HepG2 (cell line): ENCODE measurements at regions not wholly inside any gene's neighbourhood (a gene's known extent, or its start where the extent isn't known, plus 50 kb on each side); places are given as distances from the start of the nearest gene placed in this dataset.

ENCODE experiments used
- ATAC-seq: fragments of 200-7000 bp; cut with Tn5 transposase; 3 replicates; pipeline ENCODE4 v1.9.1; 2020; ENCODE audit warnings: mild to moderate bottlenecking, moderate library complexity
- BruUV-seq: library from RNA; stranded (reverse); fragments of 400-500 nt; replicated peaks from 2 replicates; lab custom pipeline; 2021; lab: Mats Ljungman, UMichigan
- CTCF ChIA-PET: fragments of 300-600 bp; formaldehyde crosslinking; extraction: SDS; loops from one replicate; lab custom pipeline; 2021; ENCODE audit warnings: low total read pairs, inconsistent platforms, low intra/inter-chr PET ratio; lab: Yijun Ruan, JAX
- POLR2A ChIA-PET: fragments of 350-600 bp; sonication (Branson Sonifier 250); formaldehyde crosslinking; loops from one replicate; lab custom pipeline; 2020; ENCODE audit warnings: antibody characterized with exemption, inconsistent platforms; lab: Yijun Ruan, JAX
- DNase-seq: peaks from one replicate; pipeline ENCODE4 v3.0.0-alpha.2; 2015; ENCODE audit warnings: low spot score
- FAIRE-seq: peaks from 3 replicates; lab custom pipeline; 2011; peaks lifted over from hg19 to GRCh38; lab: Jason Lieb, UNC
- H2AFZ ChIP-seq: one replicate; pipeline ENCODE4 v1.6.1; 2011; ENCODE audit warnings: low read length, inconsistent platforms
- H3K27ac ChIP-seq: fragments of 300-600 bp; 3 replicates; pipeline ENCODE4 v1.8.0; 2011; ENCODE audit warnings: mixed run types, mild to moderate bottlenecking, mixed read lengths, low read length, inconsistent platforms; ENCODE audit not compliant: insufficient read depth; ENCODE audit errors: extremely low read length
- H3K27me3 ChIP-seq, 2 experiments: fragments of 200-600 bp in 1 of 2; 2 replicates in 1 of 2; 3 replicates in 1 of 2; pipeline versions ENCODE4 v1.6.0 to v1.8.0; 2011; ENCODE audit warnings: low read length in 2 of 2, mild to moderate bottlenecking in 2 of 2, moderate library complexity in 2 of 2, inconsistent platforms in 1 of 2; ENCODE audit not compliant: insufficient read depth in 2 of 2, control insufficient read depth in 1 of 2
- H3K36me3 ChIP-seq, 2 experiments: fragments of 200-600 bp in 1 of 2; replicated peaks in 1 of 2; 2 replicates in 1 of 2; 3 replicates in 1 of 2; pipeline versions ENCODE4 v1.5.1 to v1.8.0; 2011; ENCODE audit warnings: low read length in 2 of 2, inconsistent platforms in 1 of 2; ENCODE audit not compliant: insufficient read depth in 2 of 2, control insufficient read depth in 1 of 2
- H3K4me1 ChIP-seq: 2 replicates; pipeline ENCODE4 v1.5.1; 2012; ENCODE audit warnings: low read length, inconsistent platforms; ENCODE audit not compliant: insufficient read depth
- H3K4me2 ChIP-seq: 2 replicates; pipeline ENCODE4 v1.6.0; 2011; ENCODE audit warnings: low read depth, low read length, inconsistent platforms
- H3K4me3 ChIP-seq, 3 experiments: fragments of 200-600 bp in 1 of 3; sonication (generic), shearing (Covaris generic) in 1 of 3; replicated peaks in 1 of 3; 2 replicates each; pipeline ENCODE4 v1.5.1; 2011 to 2016; ENCODE audit warnings: low read length in 3 of 3, inconsistent platforms in 2 of 3, low read depth in 2 of 3, mild to moderate bottlenecking in 2 of 3, control low read depth in 1 of 3, mixed read lengths in 1 of 3; ENCODE audit not compliant: insufficient read depth in 1 of 3
- H3K79me2 ChIP-seq: one replicate; pipeline ENCODE4 v1.6.1; 2011; ENCODE audit warnings: low read length, inconsistent platforms; ENCODE audit not compliant: insufficient read depth
- H3K9ac ChIP-seq: 2 replicates; pipeline ENCODE4 v1.6.0; 2011; ENCODE audit warnings: mild to moderate bottlenecking, low read depth, low read length, inconsistent platforms; ENCODE audit not compliant: insufficient read depth
- H3K9me3 ChIP-seq: 2 replicates; pipeline ENCODE4 v1.5.1; 2012; ENCODE audit warnings: mild to moderate bottlenecking, low read length
- H4K20me1 ChIP-seq: 2 replicates; pipeline ENCODE4 v1.6.0; 2011; ENCODE audit warnings: inconsistent platforms, mild to moderate bottlenecking, low read length, moderate library complexity; ENCODE audit not compliant: insufficient read depth
- E2F1 ChIP-seq: sonication (generic); formaldehyde crosslinking; IDR thresholded peaks from 2 replicates; pipeline ENCODE4 v1.5.0; 2020; ENCODE audit warnings: missing genetic modification reagents
- EEA1 ChIP-seq: sonication (generic); formaldehyde crosslinking; IDR thresholded peaks from 2 replicates; pipeline ENCODE4 v1.5.1; 2020; ENCODE audit warnings: mild to moderate bottlenecking, missing genetic modification reagents, borderline replicate concordance
- ISX ChIP-seq: sonication (generic); formaldehyde crosslinking; conservative IDR thresholded peaks from 2 replicates; pipeline ENCODE4 v1.5.0; 2020; ENCODE audit warnings: missing genetic modification reagents
- MXD1 ChIP-seq: sonication (generic); formaldehyde crosslinking; IDR thresholded peaks from 2 replicates; pipeline ENCODE4 v1.4.0; 2020; ENCODE audit warnings: mild to moderate bottlenecking, missing genetic modification reagents
- RELA ChIP-seq: sonication (generic); formaldehyde crosslinking; IDR thresholded peaks from 2 replicates; pipeline ENCODE4 v1.4.0; 2020; ENCODE audit warnings: missing genetic modification reagents
- TFAP4 ChIP-seq: sonication (generic); IDR thresholded peaks from 2 replicates; pipeline ENCODE4 v1.6.1; 2016; ENCODE audit warnings: low read depth, borderline replicate concordance
- ZNF224 ChIP-seq: sonication (generic); formaldehyde crosslinking; IDR thresholded peaks from 2 replicates; pipeline ENCODE4 v1.5.0; 2020; ENCODE audit warnings: mild to moderate bottlenecking, missing genetic modification reagents
- WGBS: methylation state at CpG from one replicate; pipeline ENCODE4 v1.1.6; 2017; ENCODE audit warnings: low lambda C conversion rate; 5-methylcytosine and 5-hydroxymethylcytosine counted together
- in situ Hi-C: cut with HindIII; loops from 2 replicates; pipeline ENCODE4 v1.10.0; 2017; ENCODE audit warnings: low pct_unique_long_range_greater_than_20kb; ENCODE audit not compliant: extremely low pct_ligation_motif_present
- intact Hi-C: fragments of 100-400 bp; cut with micrococcal nuclease; formaldehyde crosslinking; loops from one replicate; pipeline ENCODE4 v1.10.0; 2022; ENCODE audit not compliant: unreplicated experiment
- TF ChIP-seq, protein P1 (sequence below), 2 experiments: IDR thresholded peaks; 2 replicates each; pipeline ENCODE4 v1.6.1; 2011 to 2012; ENCODE audit warnings: low read length in 2 of 2, borderline replicate concordance in 1 of 2, low read depth in 1 of 2, mild to moderate bottlenecking in 1 of 2, moderate library complexity in 1 of 2
- TF ChIP-seq, protein P2 (sequence below): IDR thresholded peaks from 2 replicates; pipeline ENCODE4 v1.6.1; 2016; ENCODE audit warnings: mild to moderate bottlenecking, missing biosample characterization, missing genetic modification reagents
- TF ChIP-seq, protein P3 (sequence below): sonication (generic); formaldehyde crosslinking; IDR thresholded peaks from 2 replicates; pipeline ENCODE4 v1.4.0; 2020; ENCODE audit warnings: missing genetic modification reagents
- TF ChIP-seq, protein P4 (sequence below): conservative IDR thresholded peaks from 2 replicates; pipeline ENCODE4 v1.6.1; 2018; ENCODE audit warnings: missing genetic modification reagents
- TF ChIP-seq, protein P5 (sequence below): sonication (generic); formaldehyde crosslinking; IDR thresholded peaks from 2 replicates; pipeline ENCODE4 v1.8.0; 2023; ENCODE audit warnings: mild to moderate bottlenecking, missing genetic modification reagents

DNA sequence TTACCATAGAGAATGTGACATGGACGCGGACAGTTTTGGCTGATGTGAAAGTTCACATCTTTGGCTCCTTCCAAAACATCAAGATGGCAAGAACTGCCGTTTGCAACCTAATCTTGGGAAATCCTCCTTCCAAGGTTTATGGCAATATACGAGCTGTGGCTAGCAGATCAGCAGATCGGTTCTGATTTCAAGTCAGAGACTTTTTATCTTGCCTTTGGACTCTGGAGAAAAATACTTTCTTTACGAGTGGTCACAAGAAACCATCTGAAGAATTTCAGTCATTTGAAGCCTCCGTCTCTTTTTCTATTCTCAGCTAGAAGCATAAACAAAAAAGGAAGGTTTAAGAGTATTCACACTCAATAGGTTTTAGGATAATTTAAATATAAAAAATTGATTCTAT lies 153.5 kb upstream of the MEIS2 start:
- FAIRE-seq (no peak), DNase-seq (no peak)
- POLR2A ChIA-PET = no interaction called here

More for the DNA sequence above, 153.5 kb upstream of the MEIS2 start:
- intact Hi-C loops (no loop called here), in situ Hi-C loops (no loop called here)
- Histone ChIP-seq H3K79me2 (no peaks in the 10 kb centered on the region), H3K9ac (no peak overlapping the region), H4K20me1 (no peaks in the 10 kb centered on the region), H3K4me3 (no peak overlapping the region), H3K4me1 (no peaks in the 10 kb centered on the region), H2AFZ (no peak overlapping the region), H3K27ac (no peak overlapping the region), H3K9me3 (no peaks in the 10 kb centered on the region), H3K27me3 (no peaks in the 10 kb centered on the region), H3K4me2 (no peak overlapping the region), H3K36me3 (no peaks in the 10 kb centered on the region)
- CTCF ChIA-PET = no interaction called here
- 30% methylated on average over 7 of the region's 7 CpGs for WGBS
- no TSS peak for BruUV-seq
- ATAC-seq = no peak
- TF ChIP-seq, protein P1, sequence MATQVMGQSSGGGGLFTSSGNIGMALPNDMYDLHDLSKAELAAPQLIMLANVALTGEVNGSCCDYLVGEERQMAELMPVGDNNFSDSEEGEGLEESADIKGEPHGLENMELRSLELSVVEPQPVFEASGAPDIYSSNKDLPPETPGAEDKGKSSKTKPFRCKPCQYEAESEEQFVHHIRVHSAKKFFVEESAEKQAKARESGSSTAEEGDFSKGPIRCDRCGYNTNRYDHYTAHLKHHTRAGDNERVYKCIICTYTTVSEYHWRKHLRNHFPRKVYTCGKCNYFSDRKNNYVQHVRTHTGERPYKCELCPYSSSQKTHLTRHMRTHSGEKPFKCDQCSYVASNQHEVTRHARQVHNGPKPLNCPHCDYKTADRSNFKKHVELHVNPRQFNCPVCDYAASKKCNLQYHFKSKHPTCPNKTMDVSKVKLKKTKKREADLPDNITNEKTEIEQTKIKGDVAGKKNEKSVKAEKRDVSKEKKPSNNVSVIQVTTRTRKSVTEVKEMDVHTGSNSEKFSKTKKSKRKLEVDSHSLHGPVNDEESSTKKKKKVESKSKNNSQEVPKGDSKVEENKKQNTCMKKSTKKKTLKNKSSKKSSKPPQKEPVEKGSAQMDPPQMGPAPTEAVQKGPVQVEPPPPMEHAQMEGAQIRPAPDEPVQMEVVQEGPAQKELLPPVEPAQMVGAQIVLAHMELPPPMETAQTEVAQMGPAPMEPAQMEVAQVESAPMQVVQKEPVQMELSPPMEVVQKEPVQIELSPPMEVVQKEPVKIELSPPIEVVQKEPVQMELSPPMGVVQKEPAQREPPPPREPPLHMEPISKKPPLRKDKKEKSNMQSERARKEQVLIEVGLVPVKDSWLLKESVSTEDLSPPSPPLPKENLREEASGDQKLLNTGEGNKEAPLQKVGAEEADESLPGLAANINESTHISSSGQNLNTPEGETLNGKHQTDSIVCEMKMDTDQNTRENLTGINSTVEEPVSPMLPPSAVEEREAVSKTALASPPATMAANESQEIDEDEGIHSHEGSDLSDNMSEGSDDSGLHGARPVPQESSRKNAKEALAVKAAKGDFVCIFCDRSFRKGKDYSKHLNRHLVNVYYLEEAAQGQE (IDR thresholded peaks at IDR 0.05; ENCODE audit: borderline replicate concordance in 1 of 2, low read depth in 1 of 2, low read length in 2 of 2) = no peak
- TF ChIP-seq, protein P2, sequence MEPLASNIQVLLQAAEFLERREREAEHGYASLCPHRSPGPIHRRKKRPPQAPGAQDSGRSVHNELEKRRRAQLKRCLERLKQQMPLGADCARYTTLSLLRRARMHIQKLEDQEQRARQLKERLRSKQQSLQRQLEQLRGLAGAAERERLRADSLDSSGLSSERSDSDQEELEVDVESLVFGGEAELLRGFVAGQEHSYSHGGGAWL (CRISPR knock-in tag) = no peak
- no peak for TF ChIP-seq RELA
- no peak for TF ChIP-seq ISX (CRISPR knock-in tag)
- TF ChIP-seq, protein P3, sequence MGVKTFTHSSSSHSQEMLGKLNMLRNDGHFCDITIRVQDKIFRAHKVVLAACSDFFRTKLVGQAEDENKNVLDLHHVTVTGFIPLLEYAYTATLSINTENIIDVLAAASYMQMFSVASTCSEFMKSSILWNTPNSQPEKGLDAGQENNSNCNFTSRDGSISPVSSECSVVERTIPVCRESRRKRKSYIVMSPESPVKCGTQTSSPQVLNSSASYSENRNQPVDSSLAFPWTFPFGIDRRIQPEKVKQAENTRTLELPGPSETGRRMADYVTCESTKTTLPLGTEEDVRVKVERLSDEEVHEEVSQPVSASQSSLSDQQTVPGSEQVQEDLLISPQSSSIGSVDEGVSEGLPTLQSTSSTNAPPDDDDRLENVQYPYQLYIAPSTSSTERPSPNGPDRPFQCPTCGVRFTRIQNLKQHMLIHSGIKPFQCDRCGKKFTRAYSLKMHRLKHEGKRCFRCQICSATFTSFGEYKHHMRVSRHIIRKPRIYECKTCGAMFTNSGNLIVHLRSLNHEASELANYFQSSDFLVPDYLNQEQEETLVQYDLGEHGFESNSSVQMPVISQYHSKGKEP = no peak
- TF ChIP-seq EEA1 (CRISPR knock-in tag) = no peak
- no peak for TF ChIP-seq TFAP4
- TF ChIP-seq, protein P4, sequence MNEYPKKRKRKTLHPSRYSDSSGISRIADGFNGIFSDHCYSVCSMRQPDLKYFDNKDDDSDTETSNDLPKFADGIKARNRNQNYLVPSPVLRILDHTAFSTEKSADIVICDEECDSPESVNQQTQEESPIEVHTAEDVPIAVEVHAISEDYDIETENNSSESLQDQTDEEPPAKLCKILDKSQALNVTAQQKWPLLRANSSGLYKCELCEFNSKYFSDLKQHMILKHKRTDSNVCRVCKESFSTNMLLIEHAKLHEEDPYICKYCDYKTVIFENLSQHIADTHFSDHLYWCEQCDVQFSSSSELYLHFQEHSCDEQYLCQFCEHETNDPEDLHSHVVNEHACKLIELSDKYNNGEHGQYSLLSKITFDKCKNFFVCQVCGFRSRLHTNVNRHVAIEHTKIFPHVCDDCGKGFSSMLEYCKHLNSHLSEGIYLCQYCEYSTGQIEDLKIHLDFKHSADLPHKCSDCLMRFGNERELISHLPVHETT (CRISPR knock-in tag) = no peak
- no peak for TF ChIP-seq E2F1 (CRISPR knock-in tag)
- TF ChIP-seq, protein P5, sequence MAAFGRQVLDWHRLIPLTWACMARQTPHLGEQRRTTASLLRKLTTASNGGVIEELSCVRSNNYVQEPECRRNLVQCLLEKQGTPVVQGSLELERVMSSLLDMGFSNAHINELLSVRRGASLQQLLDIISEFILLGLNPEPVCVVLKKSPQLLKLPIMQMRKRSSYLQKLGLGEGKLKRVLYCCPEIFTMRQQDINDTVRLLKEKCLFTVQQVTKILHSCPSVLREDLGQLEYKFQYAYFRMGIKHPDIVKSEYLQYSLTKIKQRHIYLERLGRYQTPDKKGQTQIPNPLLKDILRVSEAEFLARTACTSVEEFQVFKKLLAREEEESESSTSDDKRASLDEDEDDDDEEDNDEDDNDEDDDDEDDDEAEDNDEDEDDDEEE (CRISPR knock-in tag) = no peak
- TF ChIP-seq ZNF224 = no peak
- no peak for TF ChIP-seq MXD1 (CRISPR knock-in tag)
